Astrocyte (in vitro differentiated cells and primary cell): ENCODE measurements at regions not wholly inside any gene's neighbourhood (a gene's known extent, or its start where the extent isn't known, plus 50 kb on each side); places are given as distances from the start of the nearest gene placed in this dataset.

Source experiments
- DNase-seq: peaks from one replicate; pipeline ENCODE4 v3.0.0-alpha.2; 2010; ENCODE audit warnings: low read depth
- FAIRE-seq: peaks from 2 replicates; lab custom pipeline; 2011; peaks lifted over from hg19 to GRCh38; lab: Jason Lieb, UNC
- H2AFZ ChIP-seq: 2 replicates; pipeline ENCODE4 v1.6.0; 2012; ENCODE audit warnings: low read depth, low read length, inconsistent platforms
- H3K27ac ChIP-seq: 2 replicates; pipeline ENCODE4 v1.5.1; 2011; ENCODE audit warnings: low read depth, low read length, inconsistent platforms
- H3K27me3 ChIP-seq: 2 replicates; pipeline ENCODE4 v1.6.0; 2011; ENCODE audit warnings: low read length, inconsistent platforms; ENCODE audit not compliant: insufficient read depth
- H3K36me3 ChIP-seq: 2 replicates; pipeline ENCODE4 v1.5.1; 2011; ENCODE audit warnings: low read length, inconsistent platforms; ENCODE audit not compliant: insufficient read depth
- H3K4me1 ChIP-seq: 2 replicates; pipeline ENCODE4 v1.5.1; 2011; ENCODE audit warnings: low read length, inconsistent platforms; ENCODE audit not compliant: insufficient read depth
- H3K4me2 ChIP-seq: 2 replicates; pipeline ENCODE4 v1.6.0; 2012; ENCODE audit warnings: low read length, inconsistent platforms
- H3K4me3 ChIP-seq: 2 replicates; pipeline ENCODE4 v1.5.1; 2011; ENCODE audit warnings: low read depth, mild to moderate bottlenecking, low read length, inconsistent platforms; ENCODE audit not compliant: insufficient read depth
- H3K79me2 ChIP-seq: 2 replicates; pipeline ENCODE4 v1.6.0; 2012; ENCODE audit warnings: mild to moderate bottlenecking, low read length, inconsistent platforms; ENCODE audit not compliant: insufficient read depth
- H3K9ac ChIP-seq: 2 replicates; pipeline ENCODE4 v1.6.0; 2012; ENCODE audit warnings: mild to moderate bottlenecking, low read length, inconsistent platforms
- H3K9me3 ChIP-seq: 2 replicates; pipeline ENCODE4 v1.5.1; 2012; ENCODE audit warnings: low read depth, mild to moderate bottlenecking, low read length, inconsistent platforms; ENCODE audit not compliant: insufficient read depth
- H4K20me1 ChIP-seq: 2 replicates; pipeline ENCODE4 v1.6.0; 2012; ENCODE audit warnings: low read length, inconsistent platforms; ENCODE audit not compliant: insufficient read depth
- H3K27ac Mint-ChIP-seq: one replicate; pipeline ENCODE4 v1.8.0; 2021; ENCODE audit warnings: mild to moderate bottlenecking, mixed read lengths; ENCODE audit not compliant: unreplicated experiment
- H3K27me3 Mint-ChIP-seq: one replicate; pipeline ENCODE4 v1.8.0; 2021; ENCODE audit warnings: low read depth, mixed read lengths; ENCODE audit not compliant: unreplicated experiment
- H3K36me3 Mint-ChIP-seq: one replicate; pipeline ENCODE4 v1.8.0; 2021; ENCODE audit warnings: low read depth, mixed read lengths; ENCODE audit not compliant: unreplicated experiment
- H3K4me1 Mint-ChIP-seq: one replicate; pipeline ENCODE4 v1.8.0; 2021; ENCODE audit warnings: low read depth, mixed read lengths; ENCODE audit not compliant: unreplicated experiment
- H3K4me3 Mint-ChIP-seq: one replicate; pipeline ENCODE4 v1.8.0; 2021; ENCODE audit warnings: mild to moderate bottlenecking, moderate library complexity, mixed read lengths; ENCODE audit not compliant: unreplicated experiment
- H3K9me3 Mint-ChIP-seq: one replicate; pipeline ENCODE4 v1.8.0; 2021; ENCODE audit warnings: mild to moderate bottlenecking, mixed read lengths; ENCODE audit not compliant: unreplicated experiment
- CTCF ChIP-seq: IDR thresholded peaks from 2 replicates; pipeline ENCODE4 v1.5.1; 2011; ENCODE audit warnings: low read depth, mild to moderate bottlenecking, inconsistent platforms, low read length, moderate library complexity; ENCODE audit not compliant: insufficient read depth
- EZH2 ChIP-seq: IDR thresholded peaks from 2 replicates; pipeline ENCODE4 v1.6.1; 2012; ENCODE audit warnings: mild to moderate bottlenecking, low read length, inconsistent platforms; ENCODE audit not compliant: insufficient read depth

- H3K9ac ChIP-seq: no peak overlapping the region
- no peaks in the 10 kb centered on the region for H3K36me3 ChIP-seq
- H3K4me3 Mint-ChIP-seq: no peak overlapping the region
- no peak overlapping the region for H3K4me3 ChIP-seq
- no peak overlapping the region for H3K27ac ChIP-seq
- no peak overlapping the region for H3K4me2 ChIP-seq
- no peaks in the 10 kb centered on the region for H3K79me2 ChIP-seq
- H3K4me1 ChIP-seq: no peaks in the 10 kb centered on the region
- H3K36me3 Mint-ChIP-seq: no peaks in the 10 kb centered on the region
- H3K9me3 Mint-ChIP-seq: peaks cover 21% of the 10 kb centered on the region
- H3K27me3 ChIP-seq: no peaks in the 10 kb centered on the region
- TF ChIP-seq CTCF (no peak), EZH2 (no peak)
- H2AFZ ChIP-seq: no peak overlapping the region
- H3K27me3 Mint-ChIP-seq: peaks cover 31% of the 10 kb centered on the region
- H3K27ac Mint-ChIP-seq: no peak overlapping the region
- no peaks in the 10 kb centered on the region for H3K4me1 Mint-ChIP-seq
- peaks cover 13% of the 10 kb centered on the region for H3K9me3 ChIP-seq
- FAIRE-seq (no peak), DNase-seq (no peak)
- no peaks in the 10 kb centered on the region for H4K20me1 ChIP-seq
These were observed 56.5 kb upstream of the C14orf180 start for GRCh38 chr14:104522926-104523545.

GRCh38 chr14:104523546-104523935 lies 56.0 kb upstream of the C14orf180 start:
- H3K4me3 Mint-ChIP-seq: no peak overlapping the region
- no peak overlapping the region for H3K27ac ChIP-seq
- H3K4me1 Mint-ChIP-seq: no peaks in the 10 kb centered on the region
- H3K27me3 ChIP-seq: no peaks in the 10 kb centered on the region
- peaks cover 13% of the 10 kb centered on the region for H3K9me3 ChIP-seq
- H3K27me3 Mint-ChIP-seq: peaks cover 33% of the 10 kb centered on the region
- no peak for TF ChIP-seq EZH2
- no peak for TF ChIP-seq CTCF
- no peaks in the 10 kb centered on the region for H4K20me1 ChIP-seq
- no peak overlapping the region for H3K27ac Mint-ChIP-seq
- H3K9me3 Mint-ChIP-seq: peaks cover 26% of the 10 kb centered on the region
- no peak overlapping the region for H3K4me2 ChIP-seq
- no peaks in the 10 kb centered on the region for H3K36me3 Mint-ChIP-seq
- FAIRE-seq (no peak), DNase-seq (no peak)
- H3K79me2 ChIP-seq: no peaks in the 10 kb centered on the region
- no peak overlapping the region for H3K4me3 ChIP-seq
- no peak overlapping the region for H2AFZ ChIP-seq
- H3K4me1 ChIP-seq: no peaks in the 10 kb centered on the region
- no peaks in the 10 kb centered on the region for H3K36me3 ChIP-seq
- no peak overlapping the region for H3K9ac ChIP-seq

GRCh38 chr14:104524726-104525125 lies 54.8 kb upstream of the C14orf180 start:
- TF ChIP-seq EZH2: no peak
- no peak for TF ChIP-seq CTCF
- H3K27ac ChIP-seq: no peak overlapping the region
- Mint-ChIP-seq H3K27ac (no peak overlapping the region), H3K4me3 (no peak overlapping the region), H3K4me1 (no peaks in the 10 kb centered on the region), H3K27me3 (peaks cover 24% of the 10 kb centered on the region), H3K36me3 (no peaks in the 10 kb centered on the region), H3K9me3 (peaks cover 21% of the 10 kb centered on the region)
- no peak overlapping the region for H3K4me2 ChIP-seq
- peaks cover 13% of the 10 kb centered on the region for H3K9me3 ChIP-seq
- no peaks in the 10 kb centered on the region for H3K4me1 ChIP-seq
- no peaks in the 10 kb centered on the region for H3K27me3 ChIP-seq
- H3K4me3 ChIP-seq: no peak overlapping the region
- no peak overlapping the region for H2AFZ ChIP-seq
- no peaks in the 10 kb centered on the region for H3K79me2 ChIP-seq
- DNase-seq (no peak), FAIRE-seq (no peak)
- no peak overlapping the region for H3K9ac ChIP-seq
- H4K20me1 ChIP-seq: no peaks in the 10 kb centered on the region
- H3K36me3 ChIP-seq: no peaks in the 10 kb centered on the region
